GM23248 (cell line): ENCODE measurements at regions not wholly inside any gene's neighbourhood (a gene's known extent, or its start where the extent isn't known, plus 50 kb on each side); places are given as distances from the start of the nearest gene placed in this dataset.

Experiments used
- DNase-seq: peaks from one replicate; pipeline ENCODE4 v3.0.0-alpha.2; 2015
- H2AFZ ChIP-seq: fragments of 200-600 bp; sonication (generic); 2 replicates; pipeline ENCODE4 v1.6.1; 2016; ENCODE audit warnings: antibody characterized with exemption
- H3F3A ChIP-seq: fragments of 200-600 bp; sonication (generic); 2 replicates; pipeline ENCODE4 v1.6.1; 2016; ENCODE audit warnings: mild to moderate bottlenecking, antibody characterized with exemption, mixed run types; ENCODE audit not compliant: insufficient read depth
- H3K27ac ChIP-seq: fragments of 200-600 bp; sonication (generic); 2 replicates; pipeline ENCODE4 v1.5.1; 2016; ENCODE audit warnings: mild to moderate bottlenecking
- H3K27me3 ChIP-seq: fragments of 200-600 bp; sonication (generic); replicated peaks from 2 replicates; pipeline ENCODE4 v1.6.1; 2016; ENCODE audit warnings: mild to moderate bottlenecking; ENCODE audit not compliant: insufficient read depth
- H3K36me3 ChIP-seq: fragments of 200-600 bp; sonication (generic); 2 replicates; pipeline ENCODE4 v1.6.1; 2016; ENCODE audit warnings: low read depth, mild to moderate bottlenecking
- H3K4me1 ChIP-seq: fragments of 200-600 bp; sonication (generic); 2 replicates; pipeline ENCODE4 v1.6.1; 2016; ENCODE audit warnings: mild to moderate bottlenecking; ENCODE audit not compliant: insufficient read depth
- H3K4me2 ChIP-seq: fragments of 200-600 bp; sonication (generic); one replicate; pipeline ENCODE4 v1.6.1; 2016; ENCODE audit warnings: mild to moderate bottlenecking; ENCODE audit not compliant: unreplicated experiment
- H3K4me3 ChIP-seq: fragments of 200-600 bp; sonication (generic); 2 replicates; pipeline ENCODE4 v1.5.1; 2016; ENCODE audit warnings: mild to moderate bottlenecking
- H3K79me2 ChIP-seq: fragments of 200-600 bp; sonication (generic); 2 replicates; pipeline ENCODE4 v1.6.1; 2016; ENCODE audit warnings: mild to moderate bottlenecking; ENCODE audit not compliant: insufficient read depth
- H3K9ac ChIP-seq: fragments of 200-600 bp; sonication (generic); 2 replicates; pipeline ENCODE4 v1.6.1; 2016; ENCODE audit warnings: mild to moderate bottlenecking
- H3K9me2 ChIP-seq: fragments of 200-600 bp; sonication (generic); 2 replicates; pipeline ENCODE4 v1.6.1; 2016; ENCODE audit warnings: mixed run types, mild to moderate bottlenecking, moderate library complexity; ENCODE audit not compliant: insufficient read depth
- H3K9me3 ChIP-seq: fragments of 200-600 bp; sonication (generic); one replicate; pipeline ENCODE4 v1.6.1; 2017; ENCODE audit warnings: low read depth
- H4K20me1 ChIP-seq: fragments of 200-600 bp; sonication (generic); 2 replicates; pipeline ENCODE4 v1.6.0; 2016; ENCODE audit not compliant: insufficient read depth
- EZH2 ChIP-seq: fragments of 200-600 bp; sonication (generic); IDR thresholded peaks from 2 replicates; pipeline ENCODE4 v1.6.1; 2018; ENCODE audit warnings: antibody characterized with exemption, mild to moderate bottlenecking; ENCODE audit not compliant: insufficient read depth, poor library complexity, severe bottlenecking
- EZH2phosphoT487 ChIP-seq: fragments of 200-600 bp; sonication (generic); IDR thresholded peaks from 2 replicates; pipeline ENCODE4 v1.6.1; 2018; ENCODE audit warnings: antibody characterized with exemption, moderate library complexity, mild to moderate bottlenecking, low read depth; ENCODE audit not compliant: insufficient read depth
- WGBS, 2 experiments: methylation state at CpG; one replicate each; pipeline ENCODE4 v1.1.6; 2015 to 2017; ENCODE audit warnings: low lambda C conversion rate in 2 of 2, low coverage in 1 of 2; ENCODE audit errors: missing lambda C conversion rate in 2 of 2; 5-methylcytosine and 5-hydroxymethylcytosine counted together
- in situ Hi-C: fragments of 300-500 bp; cut with MboI; formaldehyde crosslinking; loops from 2 replicates; pipeline ENCODE4 v1.15.0; 2020

- Histone ChIP-seq H3K79me2 (no peaks in the 10 kb centered on the region), H3K27ac (no peak overlapping the region), H3K9ac (no peak overlapping the region), H3K9me3 (no peaks in the 10 kb centered on the region), H3K4me2 (no peak overlapping the region), H3K9me2 (no peaks in the 10 kb centered on the region), H4K20me1 (no peaks in the 10 kb centered on the region), H3K4me3 (no peak overlapping the region), H3K36me3 (no peaks in the 10 kb centered on the region), H2AFZ (no peak overlapping the region), H3F3A (peaks cover 5% of the 10 kb centered on the region; the same call in 1 of the 2 replicates), H3K27me3 (no peaks in the 10 kb centered on the region), H3K4me1 (peaks cover 10% of the 10 kb centered on the region)
- in situ Hi-C loops = no loop called here
- peak; percentile 19 for DNase-seq
- WGBS, 2 experiments = 73% methylated on average over 6 of the region's 6 CpGs
- no peak for TF ChIP-seq EZH2phosphoT487
- TF ChIP-seq EZH2 = no peak
These were observed 372.1 kb upstream of the SGCD start for GRCh38 chr5:155954701-155955445.

- Histone ChIP-seq H3K4me1 (peaks cover 10% of the 10 kb centered on the region), H3K36me3 (no peaks in the 10 kb centered on the region), H3K9me2 (no peaks in the 10 kb centered on the region), H3F3A (peaks cover 5% of the 10 kb centered on the region; the same call in 1 of the 2 replicates), H3K9ac (no peak overlapping the region), H3K79me2 (no peaks in the 10 kb centered on the region), H2AFZ (no peak overlapping the region), H4K20me1 (no peaks in the 10 kb centered on the region), H3K4me2 (no peak overlapping the region), H3K27me3 (no peaks in the 10 kb centered on the region), H3K4me3 (no peak overlapping the region), H3K27ac (no peak overlapping the region), H3K9me3 (no peaks in the 10 kb centered on the region)
- 81 to 82% methylated on average over 3 of the region's 3 CpGs for WGBS, 2 experiments
- in situ Hi-C loops = no loop called here
- no peak for DNase-seq
- TF ChIP-seq EZH2phosphoT487 (no peak), EZH2 (no peak)
These were observed 369.1 kb upstream of the SGCD start for GRCh38 chr5:155957884-155958283.

GRCh38 chr5:155959082-155959481, 367.9 kb upstream of the SGCD start:
- Histone ChIP-seq H3K9me2 (no peaks in the 10 kb centered on the region), H3F3A (no peaks in the 10 kb centered on the region), H3K4me3 (no peak overlapping the region), H3K9me3 (no peaks in the 10 kb centered on the region), H2AFZ (no peak overlapping the region), H3K27me3 (no peaks in the 10 kb centered on the region), H4K20me1 (no peaks in the 10 kb centered on the region), H3K4me1 (peaks cover 10% of the 10 kb centered on the region), H3K9ac (no peak overlapping the region), H3K36me3 (no peaks in the 10 kb centered on the region), H3K79me2 (no peaks in the 10 kb centered on the region), H3K27ac (no peak overlapping the region), H3K4me2 (no peak overlapping the region)
- in situ Hi-C loops = no loop called here
- TF ChIP-seq EZH2phosphoT487 = no peak
- no peak for TF ChIP-seq EZH2
- no peak for DNase-seq
- WGBS, 2 experiments = 89 to 94% methylated on average over 2 of the region's 2 CpGs

GRCh38 chr5:155960177-155960576, 366.8 kb upstream of the SGCD start:
- 86% methylated on average over 3 of the region's 3 CpGs for WGBS, 2 experiments
- H4K20me1 ChIP-seq = no peaks in the 10 kb centered on the region
- TF ChIP-seq EZH2phosphoT487 = no peak
- no peak for TF ChIP-seq EZH2
- no peaks in the 10 kb centered on the region for H3K9me3 ChIP-seq
- no peak overlapping the region for H3K4me2 ChIP-seq
- H3K36me3 ChIP-seq = no peaks in the 10 kb centered on the region
- no peak for DNase-seq
- no peaks in the 10 kb centered on the region for H3K9me2 ChIP-seq
- no peaks in the 10 kb centered on the region for H3K79me2 ChIP-seq
- H3K27ac ChIP-seq = no peak overlapping the region
- no peak overlapping the region for H3K9ac ChIP-seq
- H3K4me1 ChIP-seq = peaks cover 4% of the 10 kb centered on the region
- H2AFZ ChIP-seq = no peak overlapping the region
- in situ Hi-C loops = no loop called here
- H3K27me3 ChIP-seq = no peaks in the 10 kb centered on the region
- no peak overlapping the region for H3K4me3 ChIP-seq
- H3F3A ChIP-seq = no peaks in the 10 kb centered on the region
